Fibroblast of lung (primary cell): ENCODE measurements at regions not wholly inside any gene's neighbourhood (a gene's known extent, or its start where the extent isn't known, plus 50 kb on each side); places are given as distances from the start of the nearest gene placed in this dataset.

Experiments used
- DNase-seq, 2 donors: peaks; one replicate each; pipeline versions ENCODE4 v3.0.0 to v3.0.0-alpha.2; 2010; ENCODE audit warnings: low read depth in 2 of 2
- H2AFZ ChIP-seq: 2 replicates; pipeline ENCODE4 v1.5.1; 2012; ENCODE audit warnings: low read length, control low read depth, inconsistent platforms
- H3K27ac ChIP-seq: 2 replicates; pipeline ENCODE4 v1.5.1; 2011; ENCODE audit warnings: low read length, control low read depth; ENCODE audit not compliant: insufficient read depth
- H3K27me3 ChIP-seq: 2 replicates; pipeline ENCODE4 v1.5.1; 2011; ENCODE audit warnings: mild to moderate bottlenecking, low read length; ENCODE audit not compliant: control insufficient read depth, insufficient read depth
- H3K36me3 ChIP-seq: 2 replicates; pipeline ENCODE4 v1.5.1; 2011; ENCODE audit warnings: low read length; ENCODE audit not compliant: control insufficient read depth, insufficient read depth
- H3K4me1 ChIP-seq: 2 replicates; pipeline ENCODE4 v1.5.1; 2011; ENCODE audit warnings: low read length; ENCODE audit not compliant: control insufficient read depth, insufficient read depth; ENCODE audit errors: extremely low read depth
- H3K4me2 ChIP-seq: 2 replicates; pipeline ENCODE4 v1.5.1; 2011; ENCODE audit warnings: low read length, control low read depth; ENCODE audit not compliant: insufficient read depth; ENCODE audit errors: extremely low read depth
- H3K4me3 ChIP-seq, 4 experiments: fragments of 200-600 bp in 1 of 4; sonication (generic) in 1 of 4; replicated peaks in 1 of 4; 2 replicates each; pipeline ENCODE4 v1.5.1; 2011 to 2016; ENCODE audit warnings: low read length in 4 of 4, low read depth in 3 of 4, mild to moderate bottlenecking in 3 of 4, control low read depth in 2 of 4, inconsistent platforms in 1 of 4, mixed read lengths in 1 of 4; ENCODE audit not compliant: insufficient read depth in 1 of 4; ENCODE audit errors: control extremely low read depth in 1 of 4
- H3K79me2 ChIP-seq: 2 replicates; pipeline ENCODE4 v1.5.1; 2012; ENCODE audit warnings: mild to moderate bottlenecking, low read length, inconsistent platforms; ENCODE audit not compliant: control insufficient read depth, insufficient read depth
- H3K9ac ChIP-seq: 2 replicates; pipeline ENCODE4 v1.5.1; 2011; ENCODE audit warnings: mild to moderate bottlenecking, low read length, control low read depth; ENCODE audit not compliant: insufficient read depth
- H3K9me3 ChIP-seq: 2 replicates; pipeline ENCODE4 v1.5.1; 2012; ENCODE audit warnings: low read depth, low read length; ENCODE audit not compliant: control insufficient read depth, insufficient read depth
- H4K20me1 ChIP-seq: 2 replicates; pipeline ENCODE4 v1.5.1; 2011; ENCODE audit warnings: low read length; ENCODE audit not compliant: control insufficient read depth, insufficient read depth; ENCODE audit errors: extremely low read depth
- EZH2 ChIP-seq: IDR thresholded peaks from 2 replicates; pipeline ENCODE4 v1.5.1; 2012; ENCODE audit warnings: low read length, control low read depth, mild to moderate bottlenecking; ENCODE audit errors: missing control alignments
- TF ChIP-seq, protein P1 (sequence below), 2 donors: IDR thresholded peaks in 1 of 2; conservative IDR thresholded peaks in 1 of 2; 1 replicate in 1 of 2; 2 replicates in 1 of 2; pipeline ENCODE4 v1.5.1; 2011 to 2012; ENCODE audit warnings: low read length in 2 of 2, control low read depth in 1 of 2, inconsistent platforms in 1 of 2, low read depth in 1 of 2, mild to moderate bottlenecking in 1 of 2

DNA sequence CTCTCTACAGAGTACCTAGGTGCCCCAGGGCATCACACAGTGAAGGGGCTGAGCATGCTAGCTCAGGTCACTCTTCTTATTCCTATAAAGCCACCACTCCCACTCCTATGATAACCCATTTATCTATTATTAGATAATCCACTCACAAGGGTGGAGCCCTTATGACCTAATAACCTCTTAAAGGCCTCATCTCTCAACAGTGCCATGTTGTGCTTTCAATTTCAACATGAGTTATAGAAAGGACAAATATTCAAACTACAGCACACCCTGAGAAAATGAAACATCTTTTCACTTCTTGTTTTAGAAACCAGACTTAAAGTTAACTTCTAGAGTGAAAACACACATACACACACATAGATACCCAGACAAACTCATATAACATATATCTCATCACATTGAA lies 1494.9 kb upstream of the MIR17HG start:
- Histone ChIP-seq H3K4me2 (no peak overlapping the region), H3K4me3 (no peak overlapping the region), H3K27ac (no peak overlapping the region), H2AFZ (no peak overlapping the region), H3K9ac (no peak overlapping the region), H3K4me1 (no peaks in the 10 kb centered on the region), H3K79me2 (no peaks in the 10 kb centered on the region), H4K20me1 (no peaks in the 10 kb centered on the region), H3K36me3 (no peaks in the 10 kb centered on the region), H3K27me3 (no peaks in the 10 kb centered on the region), H3K9me3 (no peaks in the 10 kb centered on the region)
- TF ChIP-seq, protein P1, sequence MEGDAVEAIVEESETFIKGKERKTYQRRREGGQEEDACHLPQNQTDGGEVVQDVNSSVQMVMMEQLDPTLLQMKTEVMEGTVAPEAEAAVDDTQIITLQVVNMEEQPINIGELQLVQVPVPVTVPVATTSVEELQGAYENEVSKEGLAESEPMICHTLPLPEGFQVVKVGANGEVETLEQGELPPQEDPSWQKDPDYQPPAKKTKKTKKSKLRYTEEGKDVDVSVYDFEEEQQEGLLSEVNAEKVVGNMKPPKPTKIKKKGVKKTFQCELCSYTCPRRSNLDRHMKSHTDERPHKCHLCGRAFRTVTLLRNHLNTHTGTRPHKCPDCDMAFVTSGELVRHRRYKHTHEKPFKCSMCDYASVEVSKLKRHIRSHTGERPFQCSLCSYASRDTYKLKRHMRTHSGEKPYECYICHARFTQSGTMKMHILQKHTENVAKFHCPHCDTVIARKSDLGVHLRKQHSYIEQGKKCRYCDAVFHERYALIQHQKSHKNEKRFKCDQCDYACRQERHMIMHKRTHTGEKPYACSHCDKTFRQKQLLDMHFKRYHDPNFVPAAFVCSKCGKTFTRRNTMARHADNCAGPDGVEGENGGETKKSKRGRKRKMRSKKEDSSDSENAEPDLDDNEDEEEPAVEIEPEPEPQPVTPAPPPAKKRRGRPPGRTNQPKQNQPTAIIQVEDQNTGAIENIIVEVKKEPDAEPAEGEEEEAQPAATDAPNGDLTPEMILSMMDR (conservative IDR thresholded peaks at IDR 0.05 in 1 of 2, IDR thresholded peaks at IDR 0.05 in 1 of 2; ENCODE audit: low read depth in 1 of 2, low read length in 2 of 2), result no peak
- TF ChIP-seq EZH2, result no peak
- DNase-seq, result no peak

DNA sequence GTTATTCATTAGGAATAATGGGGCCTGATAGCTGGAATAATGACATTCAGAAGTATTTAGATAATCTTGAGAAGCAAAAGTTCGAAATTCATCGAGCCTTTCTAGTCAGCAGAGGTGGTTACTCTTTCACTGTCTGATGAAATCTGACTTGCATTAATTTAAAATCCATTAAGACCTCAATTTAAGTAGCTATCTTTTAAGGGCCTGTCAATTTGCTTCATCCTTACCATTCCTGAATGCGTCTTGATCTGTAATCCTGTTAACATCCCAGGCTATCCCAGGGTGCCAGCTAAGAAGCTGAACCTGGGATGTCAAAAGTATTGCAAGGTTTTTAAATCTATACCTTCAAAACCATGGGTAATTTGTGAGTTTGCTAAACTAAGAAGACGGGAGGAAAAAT lies 1491.0 kb upstream of the MIR17HG start:
- no peak for TF ChIP-seq EZH2
- TF ChIP-seq, protein P1 (conservative IDR thresholded peaks at IDR 0.05 in 1 of 2, IDR thresholded peaks at IDR 0.05 in 1 of 2; ENCODE audit: low read depth in 1 of 2, low read length in 2 of 2), result no peak
- no peaks in the 10 kb centered on the region for H4K20me1 ChIP-seq
- no peaks in the 10 kb centered on the region for H3K79me2 ChIP-seq
- no peak overlapping the region for H3K4me3 ChIP-seq
- H3K9me3 ChIP-seq, result no peaks in the 10 kb centered on the region
- no peak overlapping the region for H3K27ac ChIP-seq
- H3K27me3 ChIP-seq, result no peaks in the 10 kb centered on the region
- no peak overlapping the region for H2AFZ ChIP-seq
- no peak overlapping the region for H3K9ac ChIP-seq
- no peaks in the 10 kb centered on the region for H3K36me3 ChIP-seq
- no peaks in the 10 kb centered on the region for H3K4me1 ChIP-seq
- no peak overlapping the region for H3K4me2 ChIP-seq
- no peak for DNase-seq

DNA sequence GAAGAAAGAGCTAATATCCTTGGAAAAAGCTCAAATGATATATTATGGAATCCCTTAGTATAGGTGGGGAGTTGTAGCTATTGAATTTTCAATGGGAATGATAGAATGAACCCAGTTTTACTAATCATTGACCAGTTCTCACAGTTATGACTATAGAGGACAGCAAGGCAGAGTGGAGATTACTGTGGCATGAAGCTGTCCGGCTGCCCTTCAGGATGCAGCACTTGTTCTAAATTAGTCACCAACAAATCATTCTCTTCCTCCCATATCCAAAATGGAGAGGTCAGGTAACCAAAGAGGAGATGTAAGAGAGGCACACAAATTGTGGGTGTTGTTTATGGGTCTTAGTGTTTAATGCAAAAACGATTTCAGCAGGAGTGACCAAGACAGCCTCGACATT lies 1490.0 kb upstream of the MIR17HG start:
- H3K9ac ChIP-seq, result no peak overlapping the region
- no peak overlapping the region for H3K4me2 ChIP-seq
- H3K27me3 ChIP-seq, result no peaks in the 10 kb centered on the region
- no peaks in the 10 kb centered on the region for H3K79me2 ChIP-seq
- H3K27ac ChIP-seq, result no peak overlapping the region
- H3K4me3 ChIP-seq, result no peak overlapping the region
- H3K4me1 ChIP-seq, result no peaks in the 10 kb centered on the region
- no peak for DNase-seq
- H3K36me3 ChIP-seq, result no peaks in the 10 kb centered on the region
- H2AFZ ChIP-seq, result no peak overlapping the region
- TF ChIP-seq EZH2, result no peak
- TF ChIP-seq, protein P1 (conservative IDR thresholded peaks at IDR 0.05 in 1 of 2, IDR thresholded peaks at IDR 0.05 in 1 of 2; ENCODE audit: low read depth in 1 of 2, low read length in 2 of 2), result no peak
- H4K20me1 ChIP-seq, result no peaks in the 10 kb centered on the region
- no peaks in the 10 kb centered on the region for H3K9me3 ChIP-seq
